ENCODE measurements at regions not wholly inside any gene's neighbourhood (a gene's known extent, or its start where the extent isn't known, plus 50 kb on each side); places are given as distances from the start of the nearest gene placed in this dataset.
"Not testable (repeated sequence)": the region's sequence is repeated elsewhere in the genome, so short reads cannot be mapped to it uniquely, and the experiment has no call there.

- Mint-ChIP-seq H3K36me3 (ENCODE audit: low read depth) (no peaks in the 10 kb centered on the region), H3K27me3 (peaks cover 3% of the 10 kb centered on the region), H3K4me3 (no peak overlapping the region), H3K9me3 (no peaks in the 10 kb centered on the region), H3K27ac (no peak overlapping the region), H3K4me1 (peaks cover 17% of the 10 kb centered on the region)
- ChIA-PET POLR2A (no interaction called here), CTCF (no interaction called here)
- DNase-seq: no peak
These were observed 197.8 kb downstream of the MEMO1 start for GRCh38 chr2:31813016-31813415.

DNA sequence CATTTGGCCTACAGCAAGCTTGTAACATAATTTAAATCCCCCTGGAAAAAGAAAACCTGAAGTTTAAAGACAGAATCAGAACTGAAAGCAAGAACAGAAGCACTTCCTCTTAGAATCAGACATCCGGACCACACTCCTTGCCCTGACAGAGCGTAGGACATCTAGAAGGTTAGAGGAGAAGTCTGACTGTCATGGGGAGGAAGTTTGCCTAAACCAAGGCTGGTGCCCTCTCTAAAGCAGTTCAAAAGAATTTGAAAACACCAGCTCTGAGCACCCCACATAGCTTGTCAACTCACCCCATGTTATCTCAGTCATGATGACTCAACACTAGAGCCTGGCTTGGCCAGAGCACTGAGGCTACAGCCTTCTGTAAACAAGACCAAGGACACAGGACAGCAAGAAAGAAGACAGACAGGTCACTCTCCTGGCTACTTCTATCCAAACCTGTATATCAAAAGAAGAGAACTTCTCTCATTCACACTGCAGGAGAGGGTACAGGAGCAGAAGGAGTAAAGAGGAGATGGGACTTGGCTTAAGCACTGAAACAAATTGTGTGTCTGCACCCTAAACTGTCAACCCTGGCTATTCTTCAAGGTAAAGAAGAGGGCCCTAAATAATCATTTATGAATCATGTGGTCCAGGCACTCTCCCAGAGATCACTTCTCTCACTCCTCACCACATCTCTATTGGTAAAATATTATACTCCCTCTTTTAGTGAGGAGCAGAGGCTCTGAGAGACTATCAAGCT lies 198.6 kb downstream of the MEMO1 start:
- CTCF ChIA-PET: interaction anchor here (0.5 kb wide), 1 partner anchor 943 kb away, joined by 4 read pairs; no protein-coding TSS in a partner anchor
- H3K4me3 Mint-ChIP-seq: peak overlapping the region; percentile 1

DNA sequence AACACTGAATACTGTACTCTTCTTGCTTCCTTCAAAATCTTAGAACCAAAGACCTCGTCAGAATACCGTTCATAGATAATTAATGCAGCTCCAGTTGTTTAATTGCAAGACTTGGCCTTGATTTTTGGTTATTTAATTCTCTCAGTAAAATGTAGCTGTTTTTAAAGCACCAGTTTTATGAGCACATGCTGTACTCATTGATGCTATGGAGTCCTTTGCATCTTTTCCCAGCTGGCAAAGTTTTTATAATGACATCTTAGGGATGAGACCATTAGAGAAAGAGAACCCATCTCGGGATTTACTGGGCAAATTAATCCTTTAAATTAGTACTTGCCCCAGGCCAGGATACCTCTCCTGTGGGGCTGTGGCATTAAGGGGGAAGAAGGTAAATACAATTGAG lies 199.3 kb downstream of the MEMO1 start:
- CTCF ChIA-PET: interaction anchor here (0.6 kb wide), 1 partner anchor 230 kb away, joined by 5 read pairs; no protein-coding TSS in a partner anchor
- H3K9me3 Mint-ChIP-seq: no peaks in the 10 kb centered on the region
- H3K4me3 Mint-ChIP-seq: no peak overlapping the region
- H3K27ac Mint-ChIP-seq: peak overlapping the region; percentile 66
- no peak for DNase-seq
- peaks cover 3% of the 10 kb centered on the region for H3K27me3 Mint-ChIP-seq
- POLR2A ChIA-PET: interaction anchor here (1.0 kb wide), 1 partner anchor 228 kb away, joined by 4 read pairs; the partner anchor contains the start of gene DPY30
- peaks cover 17% of the 10 kb centered on the region for H3K4me1 Mint-ChIP-seq
- H3K36me3 Mint-ChIP-seq (ENCODE audit: low read depth): no peaks in the 10 kb centered on the region

More for the DNA sequence above, 198.6 kb downstream of the MEMO1 start:
- peak; percentile 41 for DNase-seq
- POLR2A ChIA-PET: interaction anchor here (1.0 kb wide), 1 partner anchor 228 kb away, joined by 4 read pairs; the partner anchor contains the start of gene DPY30
- Mint-ChIP-seq H3K4me1 (peaks cover 17% of the 10 kb centered on the region), H3K9me3 (no peaks in the 10 kb centered on the region), H3K27ac (peak overlapping the region; percentile 66), H3K27me3 (peaks cover 3% of the 10 kb centered on the region), H3K36me3 (ENCODE audit: low read depth) (no peaks in the 10 kb centered on the region)

DNA sequence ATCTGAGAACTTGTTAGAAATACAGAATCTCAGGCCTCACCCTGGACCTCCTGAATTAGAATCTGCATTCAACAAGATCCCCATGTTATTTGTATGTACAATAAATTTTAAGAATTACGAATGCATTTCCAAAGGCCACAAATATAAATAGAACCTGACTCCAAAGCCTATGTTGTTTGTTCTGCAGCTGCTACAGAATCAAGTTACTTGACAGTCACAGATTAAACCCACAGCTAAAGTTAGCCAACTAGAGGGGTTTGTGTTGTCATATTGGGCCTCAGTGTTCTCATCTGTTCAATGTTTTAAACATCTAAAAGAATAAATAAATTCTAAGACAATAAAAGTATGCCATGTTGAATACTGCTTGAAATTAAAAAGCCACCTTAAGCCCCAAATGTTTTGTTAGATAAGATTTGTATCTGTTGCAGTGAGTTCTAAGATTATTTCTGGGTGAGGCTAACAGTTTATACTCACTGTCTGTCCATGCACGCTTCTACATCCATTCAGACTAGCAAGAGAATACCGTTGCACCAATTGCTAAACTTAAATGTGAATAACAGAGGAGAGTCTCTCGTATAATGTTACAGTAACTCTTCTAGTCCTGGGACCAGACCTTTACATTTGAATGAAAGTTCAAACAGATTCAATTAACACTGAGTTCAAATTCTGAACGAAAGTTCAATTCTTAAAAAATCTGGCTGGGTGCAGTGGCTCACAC lies 200.4 kb downstream of the MEMO1 start:
- ChIA-PET CTCF (no interaction called here), POLR2A (no interaction called here)
- no peak overlapping the region for H3K4me3 Mint-ChIP-seq
- H3K36me3 Mint-ChIP-seq (ENCODE audit: low read depth): no peaks in the 10 kb centered on the region
- no peaks in the 10 kb centered on the region for H3K27me3 Mint-ChIP-seq
- H3K27ac Mint-ChIP-seq: no peak overlapping the region
- no peaks in the 10 kb centered on the region for H3K9me3 Mint-ChIP-seq
- DNase-seq: no peak
- H3K4me1 Mint-ChIP-seq: peaks cover 17% of the 10 kb centered on the region

DNA sequence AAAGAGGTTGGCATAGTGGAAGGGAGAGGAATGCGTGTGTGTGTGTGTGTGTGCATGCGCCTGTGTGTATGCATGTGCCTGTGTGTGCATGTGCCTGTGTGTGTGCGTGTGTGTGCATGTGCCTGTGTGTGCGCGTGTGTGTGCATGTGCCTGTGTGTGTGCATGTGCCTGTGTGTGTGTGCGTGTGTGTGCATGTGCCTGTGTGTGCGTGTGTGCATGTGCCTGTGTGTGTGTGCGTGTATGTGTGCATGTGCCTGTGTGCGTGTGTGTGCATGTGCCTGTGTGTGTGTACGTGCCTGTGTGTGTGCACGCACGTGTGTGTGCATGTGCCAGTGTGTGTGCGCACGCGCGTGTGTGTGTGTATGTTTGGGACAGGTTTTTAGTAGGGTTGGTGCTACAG lies 205.1 kb downstream of the MEMO1 start:
- H3K9me3 Mint-ChIP-seq: no peaks in the 10 kb centered on the region
- DNase-seq: no peak
- POLR2A ChIA-PET: no interaction called here
- H3K36me3 Mint-ChIP-seq (ENCODE audit: low read depth): no peaks in the 10 kb centered on the region
- no peak overlapping the region for H3K27ac Mint-ChIP-seq
- H3K27me3 Mint-ChIP-seq: no peaks in the 10 kb centered on the region
- no peak overlapping the region for H3K4me3 Mint-ChIP-seq
- H3K4me1 Mint-ChIP-seq: peaks cover 3% of the 10 kb centered on the region
- CTCF ChIA-PET: no interaction called here

- POLR2A ChIA-PET; H3K36me3 Mint-ChIP-seq (ENCODE audit: low read depth); H3K4me1 Mint-ChIP-seq; DNase-seq; H3K27me3 Mint-ChIP-seq; H3K9me3 Mint-ChIP-seq; H3K4me3 Mint-ChIP-seq; CTCF ChIA-PET; H3K27ac Mint-ChIP-seq: not testable (repeated sequence)
These were observed 207.2 kb downstream of the MEMO1 start for GRCh38 chr2:31803481-31804153.

DNA sequence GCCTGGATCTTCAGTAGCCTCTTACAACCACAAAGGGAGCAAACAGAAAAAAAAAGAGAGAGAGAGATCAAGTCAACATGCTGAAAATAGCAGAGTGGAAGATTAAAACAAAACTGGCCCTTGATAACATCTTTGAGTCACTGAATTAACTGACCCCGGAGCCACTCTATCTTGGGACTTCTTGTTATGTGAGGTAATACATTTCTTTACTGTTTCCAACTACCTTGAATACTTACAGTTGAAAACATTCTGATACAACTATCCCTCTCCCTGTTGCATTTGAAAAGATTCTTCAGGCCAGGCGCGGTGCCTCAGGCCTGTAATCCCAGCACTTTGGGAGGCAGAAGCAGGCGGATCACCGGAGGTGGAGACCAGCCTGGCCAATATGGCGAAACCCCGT lies 208.1 kb downstream of the MEMO1 start:
- H3K27me3 Mint-ChIP-seq: peaks cover 7% of the 10 kb centered on the region
- H3K4me3 Mint-ChIP-seq: no peak overlapping the region
- no peak overlapping the region for H3K27ac Mint-ChIP-seq
- no peaks in the 10 kb centered on the region for H3K4me1 Mint-ChIP-seq
- ChIA-PET POLR2A (no interaction called here), CTCF (no interaction called here)
- DNase-seq: no peak
- no peaks in the 10 kb centered on the region for H3K9me3 Mint-ChIP-seq
- H3K36me3 Mint-ChIP-seq (ENCODE audit: low read depth): no peaks in the 10 kb centered on the region

DNA sequence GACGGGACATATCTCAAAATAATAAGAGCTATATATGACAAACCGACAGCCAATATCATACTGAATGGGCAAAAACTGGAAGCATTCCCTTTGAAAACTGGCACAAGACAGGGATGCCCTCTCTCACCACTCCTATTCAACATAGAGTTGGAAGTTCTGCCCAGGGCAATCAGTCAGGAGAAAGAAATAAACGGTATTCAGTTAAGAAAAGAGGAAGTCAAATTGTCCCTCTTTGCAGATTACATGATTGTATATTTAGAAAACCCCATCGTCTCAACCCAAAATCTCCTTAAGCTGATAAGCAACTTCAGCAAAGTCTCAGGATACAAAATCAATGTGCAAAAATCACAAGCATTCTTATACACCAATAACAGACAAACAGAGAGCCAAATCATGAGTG lies 211.5 kb downstream of the MEMO1 start:
- POLR2A ChIA-PET; H3K36me3 Mint-ChIP-seq (ENCODE audit: low read depth); H3K27me3 Mint-ChIP-seq; DNase-seq; H3K4me1 Mint-ChIP-seq; H3K4me3 Mint-ChIP-seq; CTCF ChIA-PET; H3K27ac Mint-ChIP-seq; H3K9me3 Mint-ChIP-seq: not testable (repeated sequence)

GRCh38 chr2:31788273-31788672 lies 207.5 kb upstream of the SRD5A2 start:
- ChIA-PET CTCF (no interaction called here), POLR2A (no interaction called here)
- H3K4me1 Mint-ChIP-seq: no peaks in the 10 kb centered on the region
- no peaks in the 10 kb centered on the region for H3K36me3 Mint-ChIP-seq (ENCODE audit: low read depth)
- DNase-seq: no peak
- H3K4me3 Mint-ChIP-seq: no peak overlapping the region
- peaks cover 5% of the 10 kb centered on the region for H3K9me3 Mint-ChIP-seq
- H3K27me3 Mint-ChIP-seq: peaks cover 21% of the 10 kb centered on the region
- H3K27ac Mint-ChIP-seq: no peak overlapping the region

- ChIA-PET CTCF (no interaction called here), POLR2A (no interaction called here)
- Mint-ChIP-seq H3K36me3 (ENCODE audit: low read depth) (no peaks in the 10 kb centered on the region), H3K4me3 (no peak overlapping the region), H3K27ac (no peak overlapping the region), H3K27me3 (peaks cover 30% of the 10 kb centered on the region), H3K9me3 (peaks cover 7% of the 10 kb centered on the region), H3K4me1 (no peaks in the 10 kb centered on the region)
- DNase-seq: no peak
These were observed 205.1 kb upstream of the SRD5A2 start for GRCh38 chr2:31785876-31786275.

- CTCF ChIA-PET: no interaction called here
- Mint-ChIP-seq H3K36me3 (ENCODE audit: low read depth) (no peaks in the 10 kb centered on the region), H3K4me3 (no peak overlapping the region), H3K27ac (no peak overlapping the region), H3K9me3 (peaks cover 7% of the 10 kb centered on the region), H3K4me1 (no peaks in the 10 kb centered on the region), H3K27me3 (peaks cover 35% of the 10 kb centered on the region)
- no peak for DNase-seq
- POLR2A ChIA-PET: no interaction called here
These were observed 204.1 kb upstream of the SRD5A2 start for GRCh38 chr2:31784868-31785267.

- H3K4me3 Mint-ChIP-seq; CTCF ChIA-PET; DNase-seq; POLR2A ChIA-PET; H3K36me3 Mint-ChIP-seq (ENCODE audit: low read depth); H3K4me1 Mint-ChIP-seq; H3K27ac Mint-ChIP-seq: not testable (repeated sequence)
- peaks cover 10% of the 10 kb centered on the region for H3K9me3 Mint-ChIP-seq
- H3K27me3 Mint-ChIP-seq: peaks cover 34% of the 10 kb centered on the region
These were observed 202.8 kb upstream of the SRD5A2 start for GRCh38 chr2:31783446-31784091.

GRCh38 chr2:31778153-31778552 lies 197.4 kb upstream of the SRD5A2 start:
- peaks cover 5% of the 10 kb centered on the region for H3K9me3 Mint-ChIP-seq
- no peak for DNase-seq
- no peak overlapping the region for H3K4me3 Mint-ChIP-seq
- H3K4me1 Mint-ChIP-seq: no peaks in the 10 kb centered on the region
- POLR2A ChIA-PET: no interaction called here
- CTCF ChIA-PET: no interaction called here
- peaks cover 29% of the 10 kb centered on the region for H3K27me3 Mint-ChIP-seq
- H3K36me3 Mint-ChIP-seq (ENCODE audit: low read depth): no peaks in the 10 kb centered on the region
- no peak overlapping the region for H3K27ac Mint-ChIP-seq
